ENCODE measurements at regions not wholly inside any gene's neighbourhood (a gene's known extent, or its start where the extent isn't known, plus 50 kb on each side); places are given as distances from the start of the nearest gene placed in this dataset.

DNA sequence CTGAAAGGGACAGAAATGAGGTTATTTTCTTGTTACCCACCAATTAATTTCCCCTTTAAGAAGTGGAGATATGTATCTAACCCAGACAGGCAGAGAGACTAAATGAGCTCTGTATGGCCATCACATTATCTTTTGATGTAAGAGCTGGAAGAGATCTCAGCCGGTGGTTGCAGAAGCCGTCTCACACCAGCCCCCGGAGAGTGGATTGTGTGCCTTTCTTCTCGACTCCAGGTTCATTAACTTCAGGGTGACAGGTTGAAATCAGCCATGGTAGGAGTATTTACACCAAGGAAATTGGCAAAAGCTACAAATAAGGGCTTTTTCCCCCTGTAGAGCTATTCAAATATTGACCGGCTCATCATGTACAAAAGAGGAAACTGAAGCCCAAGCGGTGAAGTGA, 580.3 kb upstream of the CADM1 start:
- no peak for DNase-seq
- Histone ChIP-seq H3K4me2 (replicated peaks; ENCODE audit: extremely low read depth, low read length, poor library complexity, severe bottlenecking) (no peak overlapping the region), H2AFZ (ENCODE audit: insufficient read depth, low read depth, low read length, poor library complexity, severe bottlenecking) (no peak overlapping the region), H3K4me1 (ENCODE audit: control insufficient read depth in 1 of 2, insufficient read depth in 2 of 2, low read length in 2 of 2) (no peaks in the 10 kb centered on the region), H3K9ac (ENCODE audit: insufficient read depth, low read length, poor library complexity, severe bottlenecking) (no peak overlapping the region), H3K27ac (ENCODE audit: low read depth in 1 of 2, low read length in 2 of 2) (no peak overlapping the region), H4K20me1 (ENCODE audit: insufficient read depth, low read length) (no peaks in the 10 kb centered on the region), H3K27me3 (ENCODE audit: control insufficient read depth in 2 of 2, insufficient read depth in 2 of 2, low read length in 2 of 2) (no peaks in the 10 kb centered on the region), H3K4me3 (replicated peaks in 1 of 3; ENCODE audit: low read depth in 2 of 3, low read length in 3 of 3) (no peak overlapping the region), H3K79me2 (ENCODE audit: insufficient read depth, low read length) (no peaks in the 10 kb centered on the region), H3K9me3 (replicated peaks in 1 of 2; ENCODE audit: control insufficient read depth in 1 of 2, insufficient read depth in 1 of 2, low read length in 2 of 2) (no peaks in the 10 kb centered on the region), H3K36me3 (replicated peaks in 1 of 2; ENCODE audit: control insufficient read depth in 1 of 2, insufficient read depth in 2 of 2, low read length in 2 of 2) (no peaks in the 10 kb centered on the region)
- peaks cover 1 to 11% (median 2%) of the 10 kb centered on the region in 3 donors for H3K27me3 Mint-ChIP-seq (ENCODE audit: low read depth in 3 of 3)
- no peaks in the 10 kb centered on the region for H3K9me3 Mint-ChIP-seq
- H3K36me3 Mint-ChIP-seq, result no peaks in the 10 kb centered on the region
- intact Hi-C loops (cut with micrococcal nuclease), result no loop called here
- H3K27ac Mint-ChIP-seq, result no peak overlapping the region
- H3K4me3 Mint-ChIP-seq, result no peak overlapping the region
- WGBS (ENCODE audit: insufficient coverage), result 94% methylated on average over 5 of the region's 6 CpGs
- no peak for TF ChIP-seq CTCF (IDR thresholded peaks at IDR 0.05)
- H3K4me1 Mint-ChIP-seq, result no peaks in the 10 kb centered on the region

DNA sequence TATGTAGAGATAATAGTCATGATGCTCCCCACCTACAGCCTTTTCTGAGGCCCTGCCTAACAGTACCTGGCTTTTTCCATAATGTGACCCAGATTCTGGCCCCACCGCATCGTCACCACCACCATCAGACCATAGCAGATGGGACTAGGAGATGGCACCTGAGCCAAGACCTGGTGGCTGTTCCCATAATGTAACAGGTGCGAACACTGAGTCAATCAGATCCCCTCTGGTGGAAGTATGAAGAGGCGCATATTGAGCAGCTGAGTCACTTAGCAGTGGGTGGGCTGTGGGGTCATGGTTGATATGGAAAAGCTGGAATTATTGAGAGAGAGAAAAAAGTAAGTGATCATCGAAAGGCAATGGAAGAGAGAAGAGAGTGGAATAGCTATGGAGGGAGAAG, 578.0 kb upstream of the CADM1 start:
- Mint-ChIP-seq H3K9me3 (no peaks in the 10 kb centered on the region), H3K27me3 (ENCODE audit: low read depth in 3 of 3) (peaks cover 2 to 5% (median 4%) of the 10 kb centered on the region in 3 donors), H3K36me3 (no peaks in the 10 kb centered on the region), H3K27ac (no peak overlapping the region), H3K4me1 (no peaks in the 10 kb centered on the region), H3K4me3 (no peak overlapping the region)
- no peak overlapping the region for H2AFZ ChIP-seq (ENCODE audit: insufficient read depth, low read depth, low read length, poor library complexity, severe bottlenecking)
- H3K9ac ChIP-seq (ENCODE audit: insufficient read depth, low read length, poor library complexity, severe bottlenecking), result no peak overlapping the region
- H3K27me3 ChIP-seq (ENCODE audit: control insufficient read depth in 2 of 2, insufficient read depth in 2 of 2, low read length in 2 of 2), result no peaks in the 10 kb centered on the region
- H3K4me2 ChIP-seq (replicated peaks; ENCODE audit: extremely low read depth, low read length, poor library complexity, severe bottlenecking), result no peak overlapping the region
- 89% methylated on average over 3 of the region's 5 CpGs for WGBS (ENCODE audit: insufficient coverage)
- no peaks in the 10 kb centered on the region for H3K79me2 ChIP-seq (ENCODE audit: insufficient read depth, low read length)
- no peak overlapping the region for H3K4me3 ChIP-seq (replicated peaks in 1 of 3; ENCODE audit: low read depth in 2 of 3, low read length in 3 of 3)
- H3K9me3 ChIP-seq (replicated peaks in 1 of 2; ENCODE audit: control insufficient read depth in 1 of 2, insufficient read depth in 1 of 2, low read length in 2 of 2), result no peaks in the 10 kb centered on the region
- TF ChIP-seq CTCF (IDR thresholded peaks at IDR 0.05), result no peak
- H4K20me1 ChIP-seq (ENCODE audit: insufficient read depth, low read length), result no peaks in the 10 kb centered on the region
- intact Hi-C loops (cut with micrococcal nuclease), result no loop called here
- H3K36me3 ChIP-seq (replicated peaks in 1 of 2; ENCODE audit: control insufficient read depth in 1 of 2, insufficient read depth in 2 of 2, low read length in 2 of 2), result no peaks in the 10 kb centered on the region
- H3K4me1 ChIP-seq (ENCODE audit: control insufficient read depth in 1 of 2, insufficient read depth in 2 of 2, low read length in 2 of 2), result no peaks in the 10 kb centered on the region
- H3K27ac ChIP-seq (ENCODE audit: low read depth in 1 of 2, low read length in 2 of 2), result no peak overlapping the region
- DNase-seq, result no peak

Data from CD14-positive monocyte (primary cell).